HCT116 (cell line): ENCODE measurements at regions not wholly inside any gene's neighbourhood (a gene's known extent, or its start where the extent isn't known, plus 50 kb on each side); places are given as distances from the start of the nearest gene placed in this dataset.

Experiments
- ATAC-seq: fragments of 200-7000 bp; cut with Tn5 transposase; 2 replicates; pipeline ENCODE4 v1.9.1; 2020; ENCODE audit warnings: mild to moderate bottlenecking, moderate library complexity
- BruUV-seq: library from RNA; stranded (reverse); fragments of 400-500 nt; replicated peaks from 2 replicates; lab custom pipeline; 2021; lab: Mats Ljungman, UMichigan
- CTCF ChIA-PET: fragments of 300-600 bp; sonication (Branson Sonifier 250); formaldehyde crosslinking; loops from one replicate; lab custom pipeline; 2021; ENCODE audit warnings: antibody characterized with exemption; lab: Charles Lee
- POLR2A ChIA-PET: fragments of 300-600, 350-600 bp; sonication (Branson Sonifier 250); formaldehyde crosslinking; loops from one replicate; lab custom pipeline; 2021; ENCODE audit warnings: antibody characterized with exemption; lab: Charles Lee
- RAD21 ChIA-PET, 2 experiments: fragments of 300-600 bp; sonication (Branson Sonifier 250); formaldehyde crosslinking; loops; one replicate each; lab custom pipeline; 2023; ENCODE audit warnings: low total read pairs in 2 of 2; ENCODE audit not compliant: uncharacterized antibody in 2 of 2, unreplicated experiment in 2 of 2, low non-redundant PET in 1 of 2; lab: Charles Lee
- DNase-seq: peaks from one replicate; pipeline ENCODE4 v3.0.0-alpha.2; 2010; ENCODE audit warnings: low read depth, low spot score
- H2AFZ ChIP-seq: fragments of 200-600 bp; shearing (Covaris generic), sonication (generic); 2 replicates; pipeline ENCODE4 v1.6.1; 2017; ENCODE audit warnings: low read depth, mixed run types, mixed read lengths, antibody characterized with exemption, low read length; ENCODE audit not compliant: poor library complexity, severe bottlenecking
- H3K27ac ChIP-seq: 2 replicates; pipeline ENCODE4 v1.5.1; 2012; ENCODE audit warnings: low read depth, low read length
- H3K27me3 ChIP-seq: fragments of 200-600 bp; sonication (generic); 2 replicates; pipeline ENCODE4 v1.6.1; 2016; ENCODE audit warnings: mixed run types, low read length, mixed read lengths; ENCODE audit not compliant: insufficient read depth
- H3K36me3 ChIP-seq, 2 experiments: fragments of 200-500 bp in 1 of 2; fragments of 200-600 bp in 1 of 2; sonication (Bioruptor generic) in 1 of 2; sonication (generic) in 1 of 2; 2 replicates each; pipeline versions ENCODE4 v1.5.1 to v1.6.1; 2014 to 2016; ENCODE audit warnings: low read length in 2 of 2, inconsistent platforms in 1 of 2, mixed read lengths in 1 of 2, mixed run types in 1 of 2; ENCODE audit not compliant: insufficient read depth in 2 of 2, control insufficient read depth in 1 of 2
- H3K4me1 ChIP-seq, 2 experiments: fragments of 200-600 bp in 1 of 2; sonication (generic) in 1 of 2; 2 replicates each; pipeline versions ENCODE4 v1.5.1 to v1.6.1; 2012 to 2017; ENCODE audit warnings: low read length in 2 of 2, inconsistent platforms in 1 of 2, mild to moderate bottlenecking in 1 of 2, mixed read lengths in 1 of 2, mixed run types in 1 of 2, moderate library complexity in 1 of 2; ENCODE audit not compliant: insufficient read depth in 2 of 2, control insufficient read depth in 1 of 2
- H3K4me2 ChIP-seq: fragments of 200-600 bp; sonication (generic); 2 replicates; pipeline ENCODE4 v1.6.1; 2017; ENCODE audit warnings: mixed run types, low read length, mixed read lengths
- H3K4me3 ChIP-seq, 2 experiments: fragments of 200-600 bp in 1 of 2; sonication (generic) in 1 of 2; replicated peaks in 1 of 2; 2 replicates each; pipeline ENCODE4 v1.5.1; 2011 to 2016; ENCODE audit warnings: low read length in 2 of 2, control low read depth in 1 of 2, low read depth in 1 of 2, mild to moderate bottlenecking in 1 of 2, mixed read lengths in 1 of 2, mixed run types in 1 of 2
- H3K79me2 ChIP-seq: fragments of 200-600 bp; sonication (generic); 2 replicates; pipeline ENCODE4 v1.6.1; 2017; ENCODE audit warnings: mild to moderate bottlenecking, mixed run types, low read length, moderate library complexity, mixed read lengths; ENCODE audit not compliant: insufficient read depth
- H3K9ac ChIP-seq: fragments of 200-600 bp; sonication (generic); 2 replicates; pipeline ENCODE4 v1.6.1; 2016; ENCODE audit warnings: low read length, mixed read lengths
- H3K9me2 ChIP-seq: fragments of 200-600 bp; sonication (generic), shearing (Covaris generic); 2 replicates; pipeline ENCODE4 v1.6.1; 2017; ENCODE audit warnings: mixed run types, mild to moderate bottlenecking, moderate library complexity; ENCODE audit not compliant: insufficient read depth
- H3K9me3 ChIP-seq, 2 experiments: fragments of 200-500 bp in 1 of 2; fragments of 200-600 bp in 1 of 2; sonication (Bioruptor generic) in 1 of 2; sonication (generic) in 1 of 2; 2 replicates each; pipeline ENCODE4 v1.6.1; 2014 to 2017; ENCODE audit warnings: low read length in 2 of 2, mixed read lengths in 2 of 2, inconsistent platforms in 1 of 2, low read depth in 1 of 2, mild to moderate bottlenecking in 1 of 2, mixed run types in 1 of 2, moderate library complexity in 1 of 2; ENCODE audit not compliant: control insufficient read depth in 1 of 2, insufficient read depth in 1 of 2
- H4K20me1 ChIP-seq: fragments of 200-600 bp; sonication (generic), shearing (Covaris generic); 2 replicates; pipeline ENCODE4 v1.6.1; 2017; ENCODE audit warnings: mixed run types, mild to moderate bottlenecking, moderate library complexity; ENCODE audit not compliant: insufficient read depth
- JUND ChIP-seq: IDR thresholded peaks from 2 replicates; pipeline ENCODE4 v1.6.1; 2012
- POLR2A ChIP-seq: IDR thresholded peaks from 2 replicates; pipeline ENCODE4 v1.7.0; 2011; ENCODE audit warnings: borderline replicate concordance; ENCODE audit not compliant: insufficient read depth, insufficient read length; ENCODE audit errors: extremely low read depth
- SP1 ChIP-seq: IDR thresholded peaks from 2 replicates; pipeline ENCODE4 v1.6.1; 2012; ENCODE audit warnings: low read depth
- TCF7L2 ChIP-seq: IDR thresholded peaks from 2 replicates; pipeline ENCODE4 v1.7.0; 2011; ENCODE audit warnings: borderline replicate concordance, inconsistent platforms; ENCODE audit not compliant: insufficient read depth, insufficient read length; ENCODE audit errors: extremely low read depth
- intact Hi-C: fragments of 100-400 bp; cut with micrococcal nuclease; formaldehyde crosslinking; loops from 2 replicates; pipeline ENCODE4 v1.10.0; 2022
- TF ChIP-seq, protein P1 (sequence below): IDR thresholded peaks from 2 replicates; pipeline ENCODE4 v1.6.1; 2011; ENCODE audit warnings: mild to moderate bottlenecking, low read length, moderate library complexity; ENCODE audit not compliant: insufficient replicate concordance; ENCODE audit errors: extremely low read depth

DNA sequence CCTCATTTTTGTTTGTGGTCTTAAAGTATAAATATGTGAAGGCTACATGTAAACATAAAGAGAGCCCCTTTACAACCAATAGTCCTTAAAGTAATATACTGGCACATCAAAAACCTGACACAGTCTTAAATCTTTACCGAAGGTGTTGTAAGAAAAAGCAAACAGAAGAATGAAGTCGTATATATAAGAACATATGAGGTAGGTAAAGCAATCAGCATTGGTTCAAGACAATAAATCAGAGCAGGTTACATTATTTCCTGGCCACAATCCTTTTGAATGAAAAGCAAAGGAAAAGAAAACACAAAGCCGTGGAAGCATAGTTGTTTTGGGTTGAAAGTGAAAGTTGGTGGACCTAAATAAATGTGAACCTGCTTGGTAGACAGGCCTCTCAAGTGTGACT is 183.7 kb upstream of the STXBP6 start (continued):
- TF ChIP-seq, protein P1, sequence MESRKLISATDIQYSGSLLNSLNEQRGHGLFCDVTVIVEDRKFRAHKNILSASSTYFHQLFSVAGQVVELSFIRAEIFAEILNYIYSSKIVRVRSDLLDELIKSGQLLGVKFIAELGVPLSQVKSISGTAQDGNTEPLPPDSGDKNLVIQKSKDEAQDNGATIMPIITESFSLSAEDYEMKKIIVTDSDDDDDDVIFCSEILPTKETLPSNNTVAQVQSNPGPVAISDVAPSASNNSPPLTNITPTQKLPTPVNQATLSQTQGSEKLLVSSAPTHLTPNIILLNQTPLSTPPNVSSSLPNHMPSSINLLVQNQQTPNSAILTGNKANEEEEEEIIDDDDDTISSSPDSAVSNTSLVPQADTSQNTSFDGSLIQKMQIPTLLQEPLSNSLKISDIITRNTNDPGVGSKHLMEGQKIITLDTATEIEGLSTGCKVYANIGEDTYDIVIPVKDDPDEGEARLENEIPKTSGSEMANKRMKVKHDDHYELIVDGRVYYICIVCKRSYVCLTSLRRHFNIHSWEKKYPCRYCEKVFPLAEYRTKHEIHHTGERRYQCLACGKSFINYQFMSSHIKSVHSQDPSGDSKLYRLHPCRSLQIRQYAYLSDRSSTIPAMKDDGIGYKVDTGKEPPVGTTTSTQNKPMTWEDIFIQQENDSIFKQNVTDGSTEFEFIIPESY, result no peak
- no peak for TF ChIP-seq SP1

DNA sequence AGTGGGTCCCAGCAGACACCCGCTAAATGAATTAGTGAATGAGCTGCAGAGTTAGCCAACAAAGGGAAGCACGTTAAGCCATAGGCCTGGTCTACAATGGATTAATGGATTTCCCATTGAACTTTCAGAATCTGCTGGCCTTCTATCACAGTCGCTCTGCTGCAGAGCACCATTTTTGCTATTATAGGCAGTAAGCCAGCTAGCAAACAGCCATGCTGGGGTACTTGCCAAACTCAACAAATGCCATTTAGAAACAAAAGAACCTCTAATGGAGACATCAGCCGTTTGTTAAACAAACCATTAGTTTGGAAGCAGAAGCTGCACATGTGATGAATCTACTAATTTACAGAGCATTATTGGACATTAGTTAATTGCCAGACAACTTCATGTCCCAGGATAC is 181.1 kb upstream of the STXBP6 start:
- Histone ChIP-seq H3K4me3 (no peak overlapping the region), H4K20me1 (no peaks in the 10 kb centered on the region), H2AFZ (no peak overlapping the region), H3K27me3 (no peaks in the 10 kb centered on the region), H3K9ac (no peak overlapping the region), H3K79me2 (no peaks in the 10 kb centered on the region), H3K4me2 (no peak overlapping the region), H3K9me3 (peaks cover 3 to 16% of the 10 kb centered on the region in 2 experiments; a peak in 2 of 4 replicates), H3K27ac (no peak overlapping the region), H3K36me3 (no peaks in the 10 kb centered on the region), H3K4me1 (no peaks in the 10 kb centered on the region), H3K9me2 (no peaks in the 10 kb centered on the region)
- ChIA-PET RAD21 (no interaction called here), POLR2A (no interaction called here), CTCF (no interaction called here)
- intact Hi-C loops, result no loop called here
- BruUV-seq, result no TSS peak
- DNase-seq (no peak), ATAC-seq (no peak)
- TF ChIP-seq, protein P1, result no peak
- TF ChIP-seq POLR2A (no peak), JUND (no peak), SP1 (no peak), TCF7L2 (no peak)
